Omental fat pad (tissue), 3 donors: ENCODE measurements at regions not wholly inside any gene's neighbourhood (a gene's known extent, or its start where the extent isn't known, plus 50 kb on each side); places are given as distances from the start of the nearest gene placed in this dataset.

Source experiments
- ATAC-seq: fragments of 150-250 bp; one replicate; pipeline ENCODE4 v1.9.1; 2016; ENCODE audit warnings: mild to moderate bottlenecking, moderate library complexity; ENCODE audit not compliant: low FRiP score
- DNase-seq: peaks from one replicate; pipeline ENCODE4 v3.0.0-alpha.2; 2019; ENCODE audit warnings: low spot score
- CTCF ChIP-seq, 3 donors: fragments of 450-650 bp; IDR thresholded peaks; one replicate each; pipeline ENCODE4 v1.5.1; 2016 to 2017; ENCODE audit warnings: antibody characterized with exemption in 3 of 3, mild to moderate bottlenecking in 3 of 3, moderate library complexity in 2 of 3

DNA sequence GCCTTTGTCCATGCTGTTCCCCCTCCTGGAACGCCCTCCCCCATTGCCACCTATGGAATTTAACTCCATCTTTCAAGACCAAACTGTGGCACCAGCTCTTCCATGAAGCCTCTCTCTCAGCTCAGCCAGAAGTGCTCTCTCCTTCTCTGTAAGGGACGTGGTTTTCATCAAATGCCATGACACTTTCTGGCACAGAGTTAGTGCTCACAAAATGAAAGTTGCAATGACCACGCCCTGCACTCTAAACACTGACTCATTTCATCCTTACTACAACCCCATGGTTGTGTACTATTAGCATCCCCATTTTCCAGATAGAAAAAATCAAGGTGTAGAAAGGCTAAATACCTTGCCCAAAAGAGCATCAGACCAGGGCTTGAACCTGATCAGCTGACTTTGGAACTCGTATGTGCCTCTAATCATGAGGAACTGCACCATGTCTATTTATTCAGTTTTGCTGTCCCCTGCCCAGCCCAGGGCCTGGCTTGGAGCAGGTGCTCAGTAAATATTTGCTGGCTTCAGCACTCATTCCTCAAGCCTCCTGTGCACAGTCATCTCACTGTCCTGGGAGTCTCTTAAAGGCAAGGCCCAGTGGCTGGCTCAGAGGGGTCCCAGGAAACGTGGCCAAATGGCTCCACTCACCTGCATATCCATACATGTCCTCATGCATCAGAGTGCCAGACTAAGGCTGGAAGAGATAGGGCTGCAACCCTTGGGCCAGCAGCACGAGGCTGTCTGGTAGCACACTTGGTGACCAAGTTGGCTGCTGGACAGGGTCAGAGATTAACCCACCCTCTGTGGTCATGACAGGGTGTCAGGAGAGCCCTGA, 77.9 kb downstream of the MRPL14 start:
- ATAC-seq: no peak
- no peak for TF ChIP-seq CTCF (IDR thresholded peaks at IDR 0.05)
- DNase-seq: no peak

DNA sequence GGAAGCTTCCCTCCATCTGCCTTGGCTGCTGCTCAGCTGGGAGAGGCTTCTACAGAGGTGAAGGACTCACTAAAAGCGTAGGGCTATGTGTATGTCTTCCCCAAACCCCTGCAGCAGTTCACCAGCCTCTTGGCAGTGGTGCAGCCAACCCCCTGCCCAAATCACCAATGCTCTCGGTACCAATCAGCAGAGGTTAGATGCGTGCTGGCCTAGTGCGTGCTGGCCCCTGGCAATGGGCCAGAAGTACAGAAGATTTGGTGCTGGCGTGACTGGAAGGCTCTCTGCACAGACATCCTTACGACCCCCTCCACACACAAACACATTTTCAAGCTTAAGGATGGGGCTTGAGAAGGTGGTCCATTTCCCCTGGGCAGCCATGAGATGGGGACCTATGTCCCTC, 79.0 kb downstream of the MRPL14 start:
- no peak for TF ChIP-seq CTCF (IDR thresholded peaks at IDR 0.05)
- no peak for DNase-seq
- ATAC-seq: no peak

DNA sequence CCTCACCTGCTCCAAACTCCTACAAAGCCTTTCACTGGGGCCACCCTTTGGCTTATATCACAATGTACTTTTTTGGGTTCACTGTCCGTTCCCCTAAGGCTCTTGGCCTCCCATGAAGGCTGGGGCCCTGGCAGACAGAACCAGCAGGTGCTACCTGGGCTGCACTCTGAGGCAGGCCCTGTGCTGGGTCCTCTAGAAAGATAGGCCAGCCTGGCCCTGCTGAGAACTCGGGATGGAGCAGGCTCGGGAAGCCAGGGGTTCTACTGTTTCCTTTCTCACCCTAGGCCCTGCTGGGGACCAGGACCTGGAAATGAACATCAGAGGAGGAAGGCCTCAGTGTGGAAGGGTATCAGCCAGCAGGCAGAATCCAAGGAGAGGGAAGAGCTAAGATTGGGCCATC, 79.5 kb downstream of the MRPL14 start:
- no peak for ATAC-seq
- TF ChIP-seq CTCF (IDR thresholded peaks at IDR 0.05): no peak
- DNase-seq: no peak

DNA sequence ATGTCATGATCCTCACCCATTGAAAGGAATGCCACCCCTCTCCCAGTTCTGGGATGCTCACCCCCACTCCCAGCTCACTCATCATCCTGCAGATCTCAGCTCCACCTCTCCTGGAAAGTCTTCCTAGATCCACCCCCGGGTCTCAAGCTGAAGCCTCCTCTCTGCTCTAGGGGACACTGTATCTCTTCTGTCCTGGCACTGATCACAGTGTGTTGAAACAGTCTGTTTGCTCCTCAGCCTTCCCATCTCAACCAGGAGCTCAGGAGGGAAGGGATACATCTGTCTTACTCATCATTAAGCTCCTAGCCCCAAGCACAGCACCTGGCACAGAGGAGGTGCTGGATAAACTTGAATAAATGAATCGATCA, 80.1 kb downstream of the MRPL14 start:
- no peak for TF ChIP-seq CTCF (IDR thresholded peaks at IDR 0.05)
- ATAC-seq (no peak), DNase-seq (no peak)

DNA sequence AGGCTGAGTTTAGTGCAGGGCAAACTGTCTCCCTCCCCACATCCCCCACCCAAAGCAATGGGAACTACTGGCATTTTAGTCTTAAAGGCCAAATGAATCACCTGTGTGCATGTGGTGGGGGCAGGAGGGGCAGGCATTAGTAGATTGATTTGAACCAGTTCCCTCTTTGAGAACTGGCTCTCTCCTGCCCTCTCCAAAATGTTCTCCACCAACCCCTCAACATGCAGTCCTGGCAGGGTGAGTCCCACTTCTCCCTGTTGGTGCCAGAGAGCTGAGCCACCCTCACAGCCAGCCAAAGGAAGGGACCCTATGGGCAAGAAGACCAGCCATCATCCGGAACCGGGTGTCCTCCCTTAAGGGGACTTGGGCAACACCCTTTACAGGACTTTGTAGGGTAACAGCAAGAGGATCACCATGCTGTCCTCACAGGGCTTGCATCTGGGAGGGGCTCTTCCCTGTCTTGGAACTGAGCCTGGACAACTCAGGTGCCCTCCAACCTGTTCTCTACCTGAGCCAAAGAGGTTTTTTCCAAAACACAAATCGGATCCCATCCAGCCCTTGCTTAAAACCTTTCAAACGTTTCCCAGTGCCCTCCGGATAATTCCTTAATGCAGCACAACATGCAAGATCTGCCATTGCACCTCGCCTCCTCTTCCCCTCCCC, 80.6 kb downstream of the MRPL14 start:
- DNase-seq (no peak), ATAC-seq (no peak)
- no peak for TF ChIP-seq CTCF (IDR thresholded peaks at IDR 0.05)

DNA sequence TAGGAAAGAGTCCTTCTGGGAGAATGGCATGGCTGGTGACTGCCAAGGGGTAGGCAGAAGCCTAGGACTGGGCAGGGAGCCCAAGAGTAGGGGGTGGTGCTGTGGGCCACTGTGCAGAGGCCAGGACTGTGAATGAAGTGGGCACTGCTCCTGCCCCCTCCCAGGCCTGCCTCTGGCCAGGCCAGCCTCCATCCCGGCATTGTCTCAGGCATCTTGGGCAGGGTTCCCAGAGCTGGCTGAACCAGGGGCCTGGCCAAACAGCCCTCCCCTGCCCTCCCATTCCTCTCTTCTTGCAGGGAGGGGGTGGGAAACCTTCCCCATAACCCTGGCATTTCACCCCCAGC, 81.6 kb downstream of the MRPL14 start:
- ATAC-seq (no peak), DNase-seq (no peak)

More for the DNA sequence above, 81.6 kb downstream of the MRPL14 start:
- TF ChIP-seq CTCF (IDR thresholded peaks at IDR 0.05): no peak
